KOPT-K1 (cell line): ENCODE measurements at regions not wholly inside any gene's neighbourhood (a gene's known extent, or its start where the extent isn't known, plus 50 kb on each side); places are given as distances from the start of the nearest gene placed in this dataset.
A peak's percentile ranks its signal among the peaks of the same experiment; 100 is the strongest.
"Not testable (repeated sequence)": the region's sequence is repeated elsewhere in the genome, so short reads cannot be mapped to it uniquely, and the experiment has no call there.

Experiments used
- H3K27ac ChIP-seq: fragments of 200-600 bp; sonication (generic); 2 replicates; pipeline ENCODE4 v1.5.1; 2016; ENCODE audit warnings: antibody characterized with exemption, mild to moderate bottlenecking, low read depth, low read length; ENCODE audit not compliant: poor library complexity, severe bottlenecking
- H3K36me3 ChIP-seq: fragments of 200-600 bp; sonication (generic); 2 replicates; pipeline ENCODE4 v1.5.1; 2017; ENCODE audit warnings: antibody characterized with exemption, mild to moderate bottlenecking, low read length, moderate library complexity; ENCODE audit not compliant: insufficient read depth
- H3K9me3 ChIP-seq: fragments of 200-600 bp; sonication (generic); 2 replicates; pipeline ENCODE4 v1.5.1; 2017; ENCODE audit warnings: antibody characterized with exemption, low read length, mild to moderate bottlenecking; ENCODE audit not compliant: insufficient read depth, poor library complexity, severe bottlenecking

- no peaks in the 10 kb centered on the region for H3K36me3 ChIP-seq
Observed at GRCh38 chr15:56568466-56569167, 103.7 kb upstream of the MNS1 start.

GRCh38 chr15:56557415-56557814, 92.5 kb upstream of the MNS1 start:
- Histone ChIP-seq H3K9me3 (peaks cover 61% of the 10 kb centered on the region), H3K36me3 (no peaks in the 10 kb centered on the region), H3K27ac (no peak overlapping the region)

More at GRCh38 chr15:56568466-56569167, 103.7 kb upstream of the MNS1 start:
- Histone ChIP-seq H3K27ac (no peak overlapping the region), H3K9me3 (peaks cover 16% of the 10 kb centered on the region)

GRCh38 chr15:56553486-56553885, 88.5 kb upstream of the MNS1 start:
- Histone ChIP-seq H3K27ac (no peak overlapping the region), H3K9me3 (peaks cover 52% of the 10 kb centered on the region), H3K36me3 (no peaks in the 10 kb centered on the region)

- no peaks in the 10 kb centered on the region for H3K36me3 ChIP-seq
- no peak overlapping the region for H3K27ac ChIP-seq
- peaks cover 46% of the 10 kb centered on the region for H3K9me3 ChIP-seq
Observed at GRCh38 chr15:56552659-56553058, 87.7 kb upstream of the MNS1 start.

GRCh38 chr15:56540570-56540969, 75.6 kb upstream of the MNS1 start:
- not testable (repeated sequence) for H3K36me3 ChIP-seq, H3K27ac ChIP-seq

GRCh38 chr15:56540157-56540556, 75.2 kb upstream of the MNS1 start:
- H3K9me3 ChIP-seq: peaks cover 50% of the 10 kb centered on the region
- not testable (repeated sequence) for H3K27ac ChIP-seq, H3K36me3 ChIP-seq

More at GRCh38 chr15:56540570-56540969, 75.6 kb upstream of the MNS1 start:
- peaks cover 54% of the 10 kb centered on the region for H3K9me3 ChIP-seq

GRCh38 chr15:56538901-56539545, 74.1 kb upstream of the MNS1 start:
- H3K36me3 ChIP-seq: no peaks in the 10 kb centered on the region
- peak overlapping the region; percentile 91 for H3K27ac ChIP-seq
- peaks cover 39% of the 10 kb centered on the region for H3K9me3 ChIP-seq

- peak overlapping the region; percentile 91 for H3K27ac ChIP-seq
- peaks cover 27% of the 10 kb centered on the region for H3K9me3 ChIP-seq
- H3K36me3 ChIP-seq: no peaks in the 10 kb centered on the region
Observed at GRCh38 chr15:56537881-56538280, 72.9 kb upstream of the MNS1 start.

GRCh38 chr15:56534728-56535127, 69.8 kb upstream of the MNS1 start:
- Histone ChIP-seq H3K9me3 (peaks cover 9% of the 10 kb centered on the region), H3K36me3 (no peaks in the 10 kb centered on the region), H3K27ac (peak overlapping the region; percentile 86)

GRCh38 chr15:56533731-56534403, 68.9 kb upstream of the MNS1 start:
- Histone ChIP-seq H3K36me3 (no peaks in the 10 kb centered on the region), H3K27ac (peak overlapping the region; percentile 86), H3K9me3 (peaks cover 10% of the 10 kb centered on the region)

GRCh38 chr15:56532721-56533460, 68.0 kb upstream of the MNS1 start:
- Histone ChIP-seq H3K9me3 (peaks cover 13% of the 10 kb centered on the region), H3K27ac (peak overlapping the region; percentile 86), H3K36me3 (no peaks in the 10 kb centered on the region)

- H3K36me3 ChIP-seq: no peaks in the 10 kb centered on the region
- H3K9me3 ChIP-seq: peaks cover 19% of the 10 kb centered on the region
- H3K27ac ChIP-seq: no peak overlapping the region
Observed at GRCh38 chr15:56530157-56530556, 65.2 kb upstream of the MNS1 start.

GRCh38 chr15:56528136-56528535, 63.2 kb upstream of the MNS1 start:
- Histone ChIP-seq H3K27ac (no peak overlapping the region), H3K36me3 (no peaks in the 10 kb centered on the region), H3K9me3 (peaks cover 19% of the 10 kb centered on the region)

GRCh38 chr15:56524915-56525314, 60.0 kb upstream of the MNS1 start:
- no peaks in the 10 kb centered on the region for H3K36me3 ChIP-seq
- peaks cover 27% of the 10 kb centered on the region for H3K9me3 ChIP-seq
- H3K27ac ChIP-seq: no peak overlapping the region

- no peaks in the 10 kb centered on the region for H3K36me3 ChIP-seq
- H3K9me3 ChIP-seq: peaks cover 30% of the 10 kb centered on the region
- H3K27ac ChIP-seq: no peak overlapping the region
Observed at GRCh38 chr15:56523521-56523920, 58.6 kb upstream of the MNS1 start.
